ENCODE measurements at regions not wholly inside any gene's neighbourhood (a gene's known extent, or its start where the extent isn't known, plus 50 kb on each side); places are given as distances from the start of the nearest gene placed in this dataset.

DNA sequence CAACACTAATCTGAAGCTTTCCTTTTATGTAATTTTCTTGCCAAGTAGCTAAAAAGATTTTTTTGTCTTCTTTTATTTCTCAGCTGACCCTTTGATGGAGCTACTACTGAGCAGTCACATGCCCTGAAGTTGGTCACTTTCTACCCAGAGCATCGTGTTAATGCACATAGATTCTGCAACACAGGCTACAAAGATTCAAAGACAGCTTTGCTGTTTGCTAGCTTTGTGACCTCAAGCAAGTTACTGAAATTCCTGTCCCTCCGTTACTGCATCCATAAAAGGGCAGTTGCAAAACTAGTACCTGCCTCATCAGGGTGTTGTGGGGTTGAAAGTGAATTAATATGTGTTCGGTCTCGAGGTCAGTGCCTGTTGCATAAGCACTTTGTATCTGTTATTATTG, 179.9 kb downstream of the GAS1 start:
- DNase-seq (no peak), FAIRE-seq (no peak)
- Histone ChIP-seq H3K9me3 (ENCODE audit: control insufficient read depth in 2 of 3, insufficient read depth in 1 of 3, low read length in 3 of 3) (no peaks in the 10 kb centered on the region), H3K27me3 (ENCODE audit: control insufficient read depth, insufficient read depth, low read length) (no peaks in the 10 kb centered on the region), H3K36me3 (ENCODE audit: control insufficient read depth in 2 of 3, insufficient read depth in 3 of 3, low read length in 3 of 3) (no peaks in the 10 kb centered on the region), H3K27ac (ENCODE audit: low read depth in 2 of 2, low read length in 2 of 2) (no peak overlapping the region), H3K9ac (ENCODE audit: low read length in 3 of 3) (no peak overlapping the region), H3K4me1 (ENCODE audit: control insufficient read depth in 2 of 3, insufficient read depth in 2 of 3, low read depth in 1 of 3, low read length in 3 of 3) (no peaks in the 10 kb centered on the region), H3K4me3 (ENCODE audit: low read length in 3 of 3) (no peak overlapping the region)
- TF ChIP-seq, protein P1, sequence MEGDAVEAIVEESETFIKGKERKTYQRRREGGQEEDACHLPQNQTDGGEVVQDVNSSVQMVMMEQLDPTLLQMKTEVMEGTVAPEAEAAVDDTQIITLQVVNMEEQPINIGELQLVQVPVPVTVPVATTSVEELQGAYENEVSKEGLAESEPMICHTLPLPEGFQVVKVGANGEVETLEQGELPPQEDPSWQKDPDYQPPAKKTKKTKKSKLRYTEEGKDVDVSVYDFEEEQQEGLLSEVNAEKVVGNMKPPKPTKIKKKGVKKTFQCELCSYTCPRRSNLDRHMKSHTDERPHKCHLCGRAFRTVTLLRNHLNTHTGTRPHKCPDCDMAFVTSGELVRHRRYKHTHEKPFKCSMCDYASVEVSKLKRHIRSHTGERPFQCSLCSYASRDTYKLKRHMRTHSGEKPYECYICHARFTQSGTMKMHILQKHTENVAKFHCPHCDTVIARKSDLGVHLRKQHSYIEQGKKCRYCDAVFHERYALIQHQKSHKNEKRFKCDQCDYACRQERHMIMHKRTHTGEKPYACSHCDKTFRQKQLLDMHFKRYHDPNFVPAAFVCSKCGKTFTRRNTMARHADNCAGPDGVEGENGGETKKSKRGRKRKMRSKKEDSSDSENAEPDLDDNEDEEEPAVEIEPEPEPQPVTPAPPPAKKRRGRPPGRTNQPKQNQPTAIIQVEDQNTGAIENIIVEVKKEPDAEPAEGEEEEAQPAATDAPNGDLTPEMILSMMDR (IDR thresholded peaks at IDR 0.05; ENCODE audit: borderline replicate concordance, extremely low read depth, insufficient read depth): no peak
- intact Hi-C loops (cut with DNase I): no loop called here

DNA sequence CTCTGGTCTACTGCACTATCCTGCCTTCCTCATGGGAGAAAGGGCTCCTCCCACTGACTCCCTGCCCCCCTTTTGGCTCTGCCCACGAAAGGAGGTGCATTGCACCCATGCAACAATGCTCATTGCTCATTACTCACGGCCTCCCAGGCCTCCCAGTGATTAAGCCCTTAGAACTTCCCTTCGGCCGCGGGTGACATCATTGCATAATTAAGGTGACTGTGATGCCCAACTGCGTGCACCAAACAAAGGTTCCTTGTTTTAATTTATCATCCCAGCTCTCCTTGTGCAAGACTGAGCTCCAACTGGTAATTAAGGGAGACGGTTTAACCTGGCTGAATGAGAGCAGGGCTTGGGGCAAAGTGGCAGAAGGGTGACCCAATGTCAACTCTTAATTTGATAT, 180.4 kb downstream of the GAS1 start:
- intact Hi-C loops (cut with DNase I): no loop called here
- no peaks in the 10 kb centered on the region for H3K27me3 ChIP-seq (ENCODE audit: control insufficient read depth, insufficient read depth, low read length)
- H3K36me3 ChIP-seq (ENCODE audit: control insufficient read depth in 2 of 3, insufficient read depth in 3 of 3, low read length in 3 of 3): no peaks in the 10 kb centered on the region
- FAIRE-seq: no peak
- TF ChIP-seq, protein P1 (IDR thresholded peaks at IDR 0.05; ENCODE audit: borderline replicate concordance, extremely low read depth, insufficient read depth): no peak
- no peaks in the 10 kb centered on the region for H3K4me1 ChIP-seq (ENCODE audit: control insufficient read depth in 2 of 3, insufficient read depth in 2 of 3, low read depth in 1 of 3, low read length in 3 of 3)
- H3K9me3 ChIP-seq (ENCODE audit: control insufficient read depth in 2 of 3, insufficient read depth in 1 of 3, low read length in 3 of 3): no peaks in the 10 kb centered on the region
- no peak overlapping the region for H3K4me3 ChIP-seq (ENCODE audit: low read length in 3 of 3)
- no peak overlapping the region for H3K27ac ChIP-seq (ENCODE audit: low read depth in 2 of 2, low read length in 2 of 2)
- H3K9ac ChIP-seq (ENCODE audit: low read length in 3 of 3): no peak overlapping the region
- DNase-seq: peak in 4 of 5 donors; percentile 37 to 88 (median 44)

DNA sequence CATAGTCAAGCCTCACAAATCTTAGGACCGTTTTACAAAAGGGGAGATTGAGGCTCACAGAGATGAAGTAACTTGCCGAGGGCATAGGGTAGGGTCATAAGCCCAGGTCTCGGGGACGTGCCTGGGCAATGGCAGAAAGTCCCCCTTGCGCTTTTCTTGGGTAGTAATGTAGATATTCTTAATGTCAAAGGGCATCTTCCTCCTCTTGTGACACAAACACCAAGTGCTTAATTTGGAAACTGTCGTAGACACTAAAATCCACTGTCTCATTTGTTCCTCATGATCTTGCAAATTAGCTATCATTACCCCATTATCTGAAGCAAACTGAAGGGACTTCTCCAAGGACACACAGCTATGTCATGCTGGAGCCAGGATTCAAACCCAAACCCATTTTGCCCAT, 180.8 kb downstream of the GAS1 start:
- DNase-seq: no peak
- TF ChIP-seq, protein P1 (IDR thresholded peaks at IDR 0.05; ENCODE audit: borderline replicate concordance, extremely low read depth, insufficient read depth): no peak
- intact Hi-C loops (cut with DNase I): no loop called here
- no peaks in the 10 kb centered on the region for H3K27me3 ChIP-seq (ENCODE audit: control insufficient read depth, insufficient read depth, low read length)
- H3K9ac ChIP-seq (ENCODE audit: low read length in 3 of 3): no peak overlapping the region
- no peak for FAIRE-seq
- H3K4me1 ChIP-seq (ENCODE audit: control insufficient read depth in 2 of 3, insufficient read depth in 2 of 3, low read depth in 1 of 3, low read length in 3 of 3): no peaks in the 10 kb centered on the region
- no peak overlapping the region for H3K27ac ChIP-seq (ENCODE audit: low read depth in 2 of 2, low read length in 2 of 2)
- no peaks in the 10 kb centered on the region for H3K36me3 ChIP-seq (ENCODE audit: control insufficient read depth in 2 of 3, insufficient read depth in 3 of 3, low read length in 3 of 3)
- H3K4me3 ChIP-seq (ENCODE audit: low read length in 3 of 3): no peak overlapping the region
- H3K9me3 ChIP-seq (ENCODE audit: control insufficient read depth in 2 of 3, insufficient read depth in 1 of 3, low read length in 3 of 3): no peaks in the 10 kb centered on the region

DNA sequence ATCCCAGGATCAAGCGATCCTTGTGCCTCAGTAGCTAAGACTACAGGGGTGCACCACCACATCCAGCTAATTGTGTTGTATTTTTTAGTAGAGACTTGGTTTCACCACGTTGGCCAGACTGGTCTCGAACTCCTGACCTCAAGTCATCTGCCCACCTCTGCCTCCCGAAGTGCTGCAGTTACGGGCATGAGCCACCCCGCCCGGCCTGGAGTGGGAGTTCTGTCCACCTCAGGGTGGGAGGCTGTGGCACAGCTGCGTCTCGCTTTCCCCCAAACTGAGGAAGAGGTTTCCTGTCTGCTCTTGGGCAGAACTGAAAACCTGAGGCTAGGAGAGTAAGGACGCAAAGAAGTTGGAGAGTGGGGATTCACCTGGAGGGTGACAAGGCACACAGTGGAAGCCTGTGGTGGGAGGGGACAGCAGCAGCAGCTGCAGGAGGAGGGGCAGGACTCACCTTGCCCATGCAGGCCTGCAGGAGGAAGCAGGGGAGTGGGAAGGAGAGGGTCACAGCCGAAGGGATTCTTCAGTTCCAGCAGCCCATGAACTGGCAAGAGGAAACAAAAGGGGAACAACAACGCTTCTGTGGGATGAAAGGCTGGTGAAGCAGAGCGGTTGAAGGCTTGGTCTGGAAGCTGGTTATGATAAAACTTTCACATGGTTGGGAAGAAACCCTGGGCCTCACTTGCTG, 181.4 kb downstream of the GAS1 start:
- H3K36me3 ChIP-seq (ENCODE audit: control insufficient read depth in 2 of 3, insufficient read depth in 3 of 3, low read length in 3 of 3): no peaks in the 10 kb centered on the region
- DNase-seq (peak in 4 of 5 donors; percentile 40 to 64 (median 54)), FAIRE-seq (no peak)
- H3K4me3 ChIP-seq (ENCODE audit: low read length in 3 of 3): no peak overlapping the region
- no peak overlapping the region for H3K9ac ChIP-seq (ENCODE audit: low read length in 3 of 3)
- no peaks in the 10 kb centered on the region for H3K4me1 ChIP-seq (ENCODE audit: control insufficient read depth in 2 of 3, insufficient read depth in 2 of 3, low read depth in 1 of 3, low read length in 3 of 3)
- no peaks in the 10 kb centered on the region for H3K27me3 ChIP-seq (ENCODE audit: control insufficient read depth, insufficient read depth, low read length)
- intact Hi-C loops (cut with DNase I): no loop called here
- no peaks in the 10 kb centered on the region for H3K9me3 ChIP-seq (ENCODE audit: control insufficient read depth in 2 of 3, insufficient read depth in 1 of 3, low read length in 3 of 3)
- no peak overlapping the region for H3K27ac ChIP-seq (ENCODE audit: low read depth in 2 of 2, low read length in 2 of 2)
- TF ChIP-seq, protein P1 (IDR thresholded peaks at IDR 0.05; ENCODE audit: borderline replicate concordance, extremely low read depth, insufficient read depth): no peak
